ENCODE measurements at regions not wholly inside any gene's neighbourhood (a gene's known extent, or its start where the extent isn't known, plus 50 kb on each side); places are given as distances from the start of the nearest gene placed in this dataset.
A peak's percentile ranks its signal among the peaks of the same experiment; 100 is the strongest.

DNA sequence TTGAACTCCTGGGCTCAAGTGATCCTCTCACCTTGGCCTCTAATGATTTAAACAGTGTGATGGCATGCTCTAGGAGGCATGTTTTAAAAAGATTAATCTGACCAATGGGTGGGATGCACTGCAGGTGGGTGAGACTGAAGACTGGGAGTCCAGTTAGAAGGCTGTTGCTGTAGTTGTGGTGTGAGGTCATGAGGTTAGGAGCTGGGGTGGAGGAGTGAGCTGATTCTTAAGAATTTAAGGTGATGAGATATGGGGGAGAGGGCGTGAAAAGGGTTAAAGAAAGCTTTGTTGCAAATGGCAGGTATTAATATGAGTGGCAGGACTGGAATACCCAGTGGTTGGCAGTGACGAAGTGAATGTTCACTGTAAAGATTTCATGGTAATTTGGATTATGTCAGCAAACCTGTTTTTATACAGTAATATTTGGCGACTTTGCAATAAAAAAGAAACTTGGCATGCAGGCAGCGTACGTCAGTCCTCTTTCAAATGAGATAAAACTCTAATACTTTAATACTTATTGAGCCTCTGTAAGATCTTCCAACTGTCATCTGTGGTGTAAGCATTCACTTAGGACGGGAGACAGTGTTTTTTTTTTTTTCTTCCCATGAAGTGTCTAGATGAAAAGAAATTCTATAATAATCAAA lies 72.8 kb upstream of the MTPN start:
- no peak for DNase-seq (ENCODE audit: low spot score)
- Histone ChIP-seq H3K4me3 (no peak overlapping the region), H3K27me3 (no peaks in the 10 kb centered on the region), H3K27ac (peak overlapping the region in 1 of 2 donors; percentile 38), H3K4me1 (peaks cover 0 to 12% of the 10 kb centered on the region in 2 donors), H3K9me3 (peaks cover 0 to 9% of the 10 kb centered on the region in 2 donors), H3K36me3 (no peaks in the 10 kb centered on the region)
- TF ChIP-seq CTCF (IDR thresholded peaks at IDR 0.05): no peak

DNA sequence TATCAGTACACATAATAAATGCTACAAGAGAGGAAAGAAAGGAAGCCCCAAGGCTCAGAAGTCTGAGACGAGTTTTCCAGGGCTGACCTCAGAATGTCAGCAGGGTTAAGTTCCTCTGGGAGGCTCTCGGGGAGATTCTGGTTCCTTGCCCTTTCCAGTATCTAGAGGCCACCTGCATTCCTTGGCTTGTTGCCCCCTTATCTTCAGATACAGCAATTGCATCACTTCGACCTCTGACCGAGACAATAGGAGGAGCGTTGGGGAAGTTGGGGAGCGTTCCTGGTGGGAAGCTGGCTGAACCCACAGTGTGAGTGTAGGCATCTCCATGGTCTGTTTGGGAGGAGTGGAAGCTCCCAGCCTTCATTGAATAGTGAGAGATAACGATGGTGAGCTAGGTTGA lies 72.0 kb upstream of the MTPN start:
- no peak for DNase-seq (ENCODE audit: low spot score)
- Histone ChIP-seq H3K27ac (no peak overlapping the region), H3K36me3 (no peaks in the 10 kb centered on the region), H3K4me3 (no peak overlapping the region), H3K9me3 (peaks cover 0 to 9% of the 10 kb centered on the region in 2 donors), H3K4me1 (peaks cover 0 to 12% of the 10 kb centered on the region in 2 donors), H3K27me3 (no peaks in the 10 kb centered on the region)
- no peak for TF ChIP-seq CTCF (IDR thresholded peaks at IDR 0.05)

GRCh38 chr7:136046548-136046947 lies 69.4 kb upstream of the MTPN start:
- H3K4me1 ChIP-seq: peaks cover 0 to 12% of the 10 kb centered on the region in 2 donors
- no peak overlapping the region for H3K4me3 ChIP-seq
- DNase-seq (ENCODE audit: low spot score): no peak
- H3K27me3 ChIP-seq: no peaks in the 10 kb centered on the region
- no peaks in the 10 kb centered on the region for H3K36me3 ChIP-seq
- TF ChIP-seq CTCF (IDR thresholded peaks at IDR 0.05): no peak
- peak overlapping the region in 1 of 2 donors; percentile 0 for H3K27ac ChIP-seq
- peaks cover 0 to 9% of the 10 kb centered on the region in 2 donors for H3K9me3 ChIP-seq

DNA sequence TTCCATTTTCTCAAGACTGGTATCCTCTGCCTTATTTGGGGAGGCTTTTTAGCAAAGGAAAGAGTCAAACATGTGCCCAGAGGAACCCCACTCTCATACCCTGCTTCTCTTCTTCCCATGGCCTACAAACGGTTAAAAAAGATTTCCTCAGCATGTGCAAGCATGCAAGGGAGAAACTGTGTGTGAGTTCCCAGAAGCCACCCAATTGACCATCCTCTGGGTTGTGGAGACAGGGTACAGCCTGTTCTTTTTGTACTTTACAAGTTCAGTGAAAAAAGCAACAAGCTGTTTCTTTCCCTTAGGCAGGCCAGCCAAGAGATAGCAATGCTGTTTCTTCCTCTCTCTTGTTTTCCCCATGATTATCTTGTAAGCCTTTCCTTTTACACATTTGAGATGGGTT lies 68.8 kb upstream of the MTPN start:
- peaks cover 0 to 9% of the 10 kb centered on the region in 2 donors for H3K9me3 ChIP-seq
- H3K27ac ChIP-seq: peak overlapping the region in 1 of 2 donors; percentile 0
- peaks cover 0 to 12% of the 10 kb centered on the region in 2 donors for H3K4me1 ChIP-seq
- H3K36me3 ChIP-seq: no peaks in the 10 kb centered on the region
- DNase-seq (ENCODE audit: low spot score): no peak
- no peak overlapping the region for H3K4me3 ChIP-seq
- H3K27me3 ChIP-seq: no peaks in the 10 kb centered on the region
- no peak for TF ChIP-seq CTCF (IDR thresholded peaks at IDR 0.05)

DNA sequence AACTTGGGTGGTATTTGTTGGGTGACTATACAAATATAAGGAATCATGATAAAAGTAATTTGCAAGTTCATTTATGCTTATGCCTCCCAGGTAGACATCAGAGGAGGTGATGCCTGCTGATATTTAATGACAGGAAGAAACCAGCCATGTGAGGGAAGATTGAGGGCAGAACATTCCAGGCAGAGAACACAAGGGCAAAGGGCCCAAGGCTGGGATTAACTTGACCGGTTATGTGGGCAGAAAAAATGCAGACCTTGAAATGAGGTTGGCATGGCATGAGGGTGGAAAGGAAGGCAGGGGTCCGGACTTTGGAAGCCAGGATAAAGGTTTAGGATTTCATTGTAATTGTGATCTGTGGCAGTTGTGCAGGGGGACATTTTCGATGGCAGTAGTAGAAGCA lies 68.0 kb upstream of the MTPN start:
- H3K9me3 ChIP-seq: peaks cover 0 to 9% of the 10 kb centered on the region in 2 donors
- no peaks in the 10 kb centered on the region for H3K27me3 ChIP-seq
- no peak for DNase-seq (ENCODE audit: low spot score)
- H3K4me1 ChIP-seq: peaks cover 0 to 6% of the 10 kb centered on the region in 2 donors
- TF ChIP-seq CTCF (IDR thresholded peaks at IDR 0.05): no peak
- no peak overlapping the region for H3K4me3 ChIP-seq
- no peaks in the 10 kb centered on the region for H3K36me3 ChIP-seq
- H3K27ac ChIP-seq: no peak overlapping the region
